Spleen (tissue), 7 donors: ENCODE measurements at regions not wholly inside any gene's neighbourhood (a gene's known extent, or its start where the extent isn't known, plus 50 kb on each side); places are given as distances from the start of the nearest gene placed in this dataset.

Experiments
- POLR2A ChIP-seq, 3 donors: fragments of 450-650 bp; IDR thresholded peaks; one replicate each; pipeline ENCODE4 v1.5.1; 2017; ENCODE audit warnings: antibody characterized with exemption in 3 of 3, mild to moderate bottlenecking in 1 of 3
- TF ChIP-seq, protein P1 (sequence below), 11 experiments: fragments of 200-600 bp in 7 of 11; fragments of 450-650 bp in 4 of 11; sonication (generic) in 4 of 11; IDR thresholded peaks in 8 of 11; conservative IDR thresholded peaks in 3 of 11; 1 replicate in 7 of 11; 2 replicates in 4 of 11; pipeline versions ENCODE4 v1.4.0 to v1.8.0; 2016 to 2021; ENCODE audit warnings: antibody characterized with exemption in 11 of 11, inconsistent platforms in 4 of 11, mild to moderate bottlenecking in 1 of 11
- donor health status: DM: no; HTN: no; CAD: no; lungs with moderate emphysema.
- donor health status: DM: no; HTN: no; CAD: no.
- donor health status: DM: no; HTN: no; CAD: no.

DNA sequence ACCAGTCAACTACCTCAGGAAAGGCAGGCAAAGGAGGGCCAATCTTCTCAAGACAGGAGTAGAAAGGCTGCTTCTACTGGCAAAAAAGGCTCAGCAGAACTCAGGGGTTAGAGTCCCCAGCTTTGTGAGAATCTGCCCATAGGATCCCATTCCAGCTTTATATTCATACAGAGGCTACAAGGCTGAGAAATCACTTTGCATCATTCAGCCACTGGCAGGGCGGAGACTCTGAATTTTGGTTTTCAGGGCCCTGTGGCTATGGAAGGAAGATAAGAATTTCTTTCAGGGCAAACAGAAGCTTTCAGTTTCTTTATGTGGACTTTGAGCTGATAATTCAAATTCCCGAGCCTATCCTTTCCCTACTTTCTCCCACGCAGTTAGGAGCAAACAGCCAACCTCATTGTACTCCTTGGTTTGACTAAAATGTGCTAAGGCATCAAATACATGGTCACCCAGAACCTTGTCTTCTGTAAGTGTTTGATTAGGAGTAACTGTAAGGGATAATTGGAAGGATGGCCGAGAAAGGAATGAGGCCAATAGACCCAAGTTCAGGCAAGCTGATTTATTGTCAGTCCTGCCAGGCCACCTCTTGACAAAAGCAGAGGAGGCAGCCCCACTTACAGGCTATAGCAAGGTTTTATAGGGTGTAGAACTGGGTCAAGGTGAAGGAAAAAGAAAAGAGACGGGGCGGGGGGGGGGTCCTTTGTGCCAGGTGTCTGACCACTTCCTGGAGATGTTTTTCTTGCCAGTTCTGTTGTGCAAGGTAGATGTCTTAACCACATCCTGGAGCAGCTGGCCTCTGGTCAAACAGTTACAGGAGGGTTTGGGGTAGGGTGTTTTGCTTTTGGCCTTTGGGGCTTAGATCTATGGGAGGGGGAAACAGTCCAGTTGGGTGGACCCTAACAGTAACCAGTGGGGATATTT, 165.3 kb upstream of the PPP1R2C start:
- TF ChIP-seq, protein P1, sequence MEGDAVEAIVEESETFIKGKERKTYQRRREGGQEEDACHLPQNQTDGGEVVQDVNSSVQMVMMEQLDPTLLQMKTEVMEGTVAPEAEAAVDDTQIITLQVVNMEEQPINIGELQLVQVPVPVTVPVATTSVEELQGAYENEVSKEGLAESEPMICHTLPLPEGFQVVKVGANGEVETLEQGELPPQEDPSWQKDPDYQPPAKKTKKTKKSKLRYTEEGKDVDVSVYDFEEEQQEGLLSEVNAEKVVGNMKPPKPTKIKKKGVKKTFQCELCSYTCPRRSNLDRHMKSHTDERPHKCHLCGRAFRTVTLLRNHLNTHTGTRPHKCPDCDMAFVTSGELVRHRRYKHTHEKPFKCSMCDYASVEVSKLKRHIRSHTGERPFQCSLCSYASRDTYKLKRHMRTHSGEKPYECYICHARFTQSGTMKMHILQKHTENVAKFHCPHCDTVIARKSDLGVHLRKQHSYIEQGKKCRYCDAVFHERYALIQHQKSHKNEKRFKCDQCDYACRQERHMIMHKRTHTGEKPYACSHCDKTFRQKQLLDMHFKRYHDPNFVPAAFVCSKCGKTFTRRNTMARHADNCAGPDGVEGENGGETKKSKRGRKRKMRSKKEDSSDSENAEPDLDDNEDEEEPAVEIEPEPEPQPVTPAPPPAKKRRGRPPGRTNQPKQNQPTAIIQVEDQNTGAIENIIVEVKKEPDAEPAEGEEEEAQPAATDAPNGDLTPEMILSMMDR (IDR thresholded peaks at IDR 0.05 in 8 of 11, conservative IDR thresholded peaks at IDR 0.05 in 3 of 11) = no peak
- no peak for TF ChIP-seq POLR2A (IDR thresholded peaks at IDR 0.05)
